ENCODE measurements at regions not wholly inside any gene's neighbourhood (a gene's known extent, or its start where the extent isn't known, plus 50 kb on each side); places are given as distances from the start of the nearest gene placed in this dataset.
"Not testable (repeated sequence)": the region's sequence is repeated elsewhere in the genome, so short reads cannot be mapped to it uniquely, and the experiment has no call there.

- H3K9me3 ChIP-seq (ENCODE audit: low read length); BruUV-seq (replicated peaks); H3K4me2 ChIP-seq (ENCODE audit: low read length); H3K4me3 ChIP-seq (ENCODE audit: low read depth, low read length, poor library complexity, severe bottlenecking); H3K9me2 ChIP-seq (ENCODE audit: insufficient read depth, low read length); POLR2A ChIA-PET; intact Hi-C loops (cut with micrococcal nuclease; ENCODE audit: unreplicated experiment); H3K79me2 ChIP-seq (ENCODE audit: insufficient read depth, low read depth, low read length); H3K4me1 ChIP-seq (ENCODE audit: insufficient read depth, low read length, poor library complexity, severe bottlenecking); DNase-seq (ENCODE audit: low spot score); H4K20me1 ChIP-seq (ENCODE audit: insufficient read depth, low read length); CTCF ChIA-PET (ENCODE audit: unreplicated experiment); H3K36me3 ChIP-seq (ENCODE audit: insufficient read depth, low read length); H2AFZ ChIP-seq (ENCODE audit: low read length); H3K27ac ChIP-seq (ENCODE audit: low read depth, low read length, poor library complexity, severe bottlenecking): not testable (repeated sequence)
Measured at GRCh38 chr9:85792057-85792456, 50.3 kb upstream of the AGTPBP1 start.

- H3K4me3 ChIP-seq (ENCODE audit: low read depth, low read length, poor library complexity, severe bottlenecking); DNase-seq (ENCODE audit: low spot score); H3K9me3 ChIP-seq (ENCODE audit: low read length); CTCF ChIA-PET (ENCODE audit: unreplicated experiment); H3K27ac ChIP-seq (ENCODE audit: low read depth, low read length, poor library complexity, severe bottlenecking); intact Hi-C loops (cut with micrococcal nuclease; ENCODE audit: unreplicated experiment); BruUV-seq (replicated peaks); H3K9me2 ChIP-seq (ENCODE audit: insufficient read depth, low read length); H3K79me2 ChIP-seq (ENCODE audit: insufficient read depth, low read depth, low read length); H4K20me1 ChIP-seq (ENCODE audit: insufficient read depth, low read length); POLR2A ChIA-PET; H3K36me3 ChIP-seq (ENCODE audit: insufficient read depth, low read length); H2AFZ ChIP-seq (ENCODE audit: low read length); H3K4me1 ChIP-seq (ENCODE audit: insufficient read depth, low read length, poor library complexity, severe bottlenecking); H3K4me2 ChIP-seq (ENCODE audit: low read length): not testable (repeated sequence)
Measured at GRCh38 chr9:85802978-85803695, 61.4 kb upstream of the AGTPBP1 start.

- H3K4me1 ChIP-seq (ENCODE audit: insufficient read depth, low read length, poor library complexity, severe bottlenecking); H3K27ac ChIP-seq (ENCODE audit: low read depth, low read length, poor library complexity, severe bottlenecking); H3K36me3 ChIP-seq (ENCODE audit: insufficient read depth, low read length); H3K79me2 ChIP-seq (ENCODE audit: insufficient read depth, low read depth, low read length); DNase-seq (ENCODE audit: low spot score); BruUV-seq (replicated peaks); intact Hi-C loops (cut with micrococcal nuclease; ENCODE audit: unreplicated experiment); H3K9me3 ChIP-seq (ENCODE audit: low read length); POLR2A ChIA-PET; H3K9me2 ChIP-seq (ENCODE audit: insufficient read depth, low read length); H4K20me1 ChIP-seq (ENCODE audit: insufficient read depth, low read length); CTCF ChIA-PET (ENCODE audit: unreplicated experiment): not testable (repeated sequence)
- H3K4me2 ChIP-seq (ENCODE audit: low read length): peak overlapping the region; percentile 89
- H2AFZ ChIP-seq (ENCODE audit: low read length): peak overlapping the region; percentile 93; the same call in 1 of the 2 replicates
- peak overlapping the region; percentile 78 for H3K4me3 ChIP-seq (ENCODE audit: low read depth, low read length, poor library complexity, severe bottlenecking)
Measured at GRCh38 chr9:85804847-85805133, 63.0 kb upstream of the AGTPBP1 start.

GRCh38 chr9:85805134-85806005 lies 63.6 kb upstream of the AGTPBP1 start:
- H3K9me3 ChIP-seq (ENCODE audit: low read length); H3K36me3 ChIP-seq (ENCODE audit: insufficient read depth, low read length); POLR2A ChIA-PET; H3K4me1 ChIP-seq (ENCODE audit: insufficient read depth, low read length, poor library complexity, severe bottlenecking); H3K9me2 ChIP-seq (ENCODE audit: insufficient read depth, low read length); H3K79me2 ChIP-seq (ENCODE audit: insufficient read depth, low read depth, low read length); CTCF ChIA-PET (ENCODE audit: unreplicated experiment); BruUV-seq (replicated peaks); H4K20me1 ChIP-seq (ENCODE audit: insufficient read depth, low read length): not testable (repeated sequence)
- Histone ChIP-seq H3K4me3 (ENCODE audit: low read depth, low read length, poor library complexity, severe bottlenecking) (peak overlapping the region; percentile 78), H3K4me2 (ENCODE audit: low read length) (peak overlapping the region; percentile 89), H3K27ac (ENCODE audit: low read depth, low read length, poor library complexity, severe bottlenecking) (peak overlapping the region; percentile 35), H2AFZ (ENCODE audit: low read length) (peak overlapping the region; percentile 93)
- TF ChIP-seq, protein P1, sequence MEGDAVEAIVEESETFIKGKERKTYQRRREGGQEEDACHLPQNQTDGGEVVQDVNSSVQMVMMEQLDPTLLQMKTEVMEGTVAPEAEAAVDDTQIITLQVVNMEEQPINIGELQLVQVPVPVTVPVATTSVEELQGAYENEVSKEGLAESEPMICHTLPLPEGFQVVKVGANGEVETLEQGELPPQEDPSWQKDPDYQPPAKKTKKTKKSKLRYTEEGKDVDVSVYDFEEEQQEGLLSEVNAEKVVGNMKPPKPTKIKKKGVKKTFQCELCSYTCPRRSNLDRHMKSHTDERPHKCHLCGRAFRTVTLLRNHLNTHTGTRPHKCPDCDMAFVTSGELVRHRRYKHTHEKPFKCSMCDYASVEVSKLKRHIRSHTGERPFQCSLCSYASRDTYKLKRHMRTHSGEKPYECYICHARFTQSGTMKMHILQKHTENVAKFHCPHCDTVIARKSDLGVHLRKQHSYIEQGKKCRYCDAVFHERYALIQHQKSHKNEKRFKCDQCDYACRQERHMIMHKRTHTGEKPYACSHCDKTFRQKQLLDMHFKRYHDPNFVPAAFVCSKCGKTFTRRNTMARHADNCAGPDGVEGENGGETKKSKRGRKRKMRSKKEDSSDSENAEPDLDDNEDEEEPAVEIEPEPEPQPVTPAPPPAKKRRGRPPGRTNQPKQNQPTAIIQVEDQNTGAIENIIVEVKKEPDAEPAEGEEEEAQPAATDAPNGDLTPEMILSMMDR (conservative IDR thresholded peaks at IDR 0.05; ENCODE audit: low read length): peak; percentile 31; the same call in 1 of the 2 replicates
- intact Hi-C loops (cut with micrococcal nuclease; ENCODE audit: unreplicated experiment): loop anchor here (1.0 kb wide), 1 partner anchor 63 kb away; no protein-coding TSS in a partner anchor
- peak; percentile 78 for DNase-seq (ENCODE audit: low spot score)

DNA sequence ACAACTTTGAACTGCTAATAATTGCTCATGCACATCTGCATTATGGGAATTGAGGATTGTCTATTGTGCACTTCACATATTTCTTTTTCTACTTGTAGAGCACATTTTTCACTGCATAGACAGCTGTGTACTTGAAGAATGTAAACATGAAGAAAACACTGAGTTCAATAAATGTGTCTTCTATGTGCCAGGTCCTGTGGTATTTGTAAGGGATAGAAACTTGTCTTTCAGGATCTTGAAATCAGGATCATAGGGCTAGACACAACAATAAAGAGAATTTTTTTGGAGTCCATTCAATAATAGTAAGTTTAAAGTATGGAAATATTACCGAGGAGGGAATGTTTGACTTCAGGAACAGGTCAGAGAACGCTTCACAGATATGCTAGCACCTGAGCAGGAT lies 66.6 kb upstream of the AGTPBP1 start:
- H3K79me2 ChIP-seq (ENCODE audit: insufficient read depth, low read depth, low read length); CTCF ChIA-PET (ENCODE audit: unreplicated experiment); POLR2A ChIA-PET; H4K20me1 ChIP-seq (ENCODE audit: insufficient read depth, low read length); H3K4me1 ChIP-seq (ENCODE audit: insufficient read depth, low read length, poor library complexity, severe bottlenecking); DNase-seq (ENCODE audit: low spot score); H3K4me2 ChIP-seq (ENCODE audit: low read length); H2AFZ ChIP-seq (ENCODE audit: low read length); H3K4me3 ChIP-seq (ENCODE audit: low read depth, low read length, poor library complexity, severe bottlenecking); H3K9me2 ChIP-seq (ENCODE audit: insufficient read depth, low read length); intact Hi-C loops (cut with micrococcal nuclease; ENCODE audit: unreplicated experiment); H3K36me3 ChIP-seq (ENCODE audit: insufficient read depth, low read length); H3K9me3 ChIP-seq (ENCODE audit: low read length); H3K27ac ChIP-seq (ENCODE audit: low read depth, low read length, poor library complexity, severe bottlenecking): not testable (repeated sequence)
- TSS peak; percentile 52 for BruUV-seq (replicated peaks)

- H3K36me3 ChIP-seq (ENCODE audit: insufficient read depth, low read length); POLR2A ChIA-PET; DNase-seq (ENCODE audit: low spot score); H3K4me2 ChIP-seq (ENCODE audit: low read length); H3K9me2 ChIP-seq (ENCODE audit: insufficient read depth, low read length); H2AFZ ChIP-seq (ENCODE audit: low read length); H3K9me3 ChIP-seq (ENCODE audit: low read length); intact Hi-C loops (cut with micrococcal nuclease; ENCODE audit: unreplicated experiment); BruUV-seq (replicated peaks); CTCF ChIA-PET (ENCODE audit: unreplicated experiment); H3K4me3 ChIP-seq (ENCODE audit: low read depth, low read length, poor library complexity, severe bottlenecking); H3K4me1 ChIP-seq (ENCODE audit: insufficient read depth, low read length, poor library complexity, severe bottlenecking); H3K79me2 ChIP-seq (ENCODE audit: insufficient read depth, low read depth, low read length); H3K27ac ChIP-seq (ENCODE audit: low read depth, low read length, poor library complexity, severe bottlenecking); H4K20me1 ChIP-seq (ENCODE audit: insufficient read depth, low read length): not testable (repeated sequence)
Measured at GRCh38 chr9:85813388-85813787, 71.6 kb upstream of the AGTPBP1 start.

Data from OCI-LY7 (cell line).